ENCODE measurements at regions not wholly inside any gene's neighbourhood (a gene's known extent, or its start where the extent isn't known, plus 50 kb on each side); places are given as distances from the start of the nearest gene placed in this dataset.

GRCh38 chr1:217009376-217009775, 286.1 kb upstream of the ESRRG start:
- no peak for TF ChIP-seq CTCF (IDR thresholded peaks at IDR 0.05)
- no peak for TF ChIP-seq POLR2AphosphoS5 (IDR thresholded peaks at IDR 0.05)
- no peak for TF ChIP-seq POLR2A (IDR thresholded peaks at IDR 0.05; ENCODE audit: low read depth)
- no peak for TF ChIP-seq EP300 (IDR thresholded peaks at IDR 0.05)
- Histone ChIP-seq H3K36me3 (no peaks in the 10 kb centered on the region), H3K4me3 (no peak overlapping the region), H3K9me3 (no peaks in the 10 kb centered on the region), H3K4me1 (peaks cover 0 to 5% (median 0%) of the 10 kb centered on the region in 4 donors), H3K27ac (replicated peaks in 1 of 4) (no peak overlapping the region), H3K27me3 (no peaks in the 10 kb centered on the region)
- WGBS, result 81% methylated on average over 1 of the region's 1 CpG
- DNase-seq (ENCODE audit: extremely low spot score), result no peak
- intact Hi-C loops (cut with DNase I), result no loop called here

- 85% methylated on average over 4 of the region's 4 CpGs for WGBS
- Histone ChIP-seq H3K9me3 (no peaks in the 10 kb centered on the region), H3K4me1 (no peaks in the 10 kb centered on the region), H3K36me3 (no peaks in the 10 kb centered on the region), H3K27ac (replicated peaks in 1 of 4) (no peak overlapping the region), H3K27me3 (no peaks in the 10 kb centered on the region), H3K4me3 (no peak overlapping the region)
- intact Hi-C loops (cut with DNase I), result no loop called here
- TF ChIP-seq POLR2A (IDR thresholded peaks at IDR 0.05; ENCODE audit: low read depth), result no peak
- no peak for TF ChIP-seq CTCF (IDR thresholded peaks at IDR 0.05)
- TF ChIP-seq POLR2AphosphoS5 (IDR thresholded peaks at IDR 0.05), result no peak
- no peak for TF ChIP-seq EP300 (IDR thresholded peaks at IDR 0.05)
- no peak for DNase-seq (ENCODE audit: extremely low spot score)
These were observed 281.7 kb upstream of the ESRRG start for GRCh38 chr1:217004776-217005436.

- no peak overlapping the region for H3K4me3 ChIP-seq
- TF ChIP-seq POLR2A (IDR thresholded peaks at IDR 0.05; ENCODE audit: low read depth) (no peak), EP300 (IDR thresholded peaks at IDR 0.05) (no peak), CTCF (IDR thresholded peaks at IDR 0.05) (no peak), POLR2AphosphoS5 (IDR thresholded peaks at IDR 0.05) (no peak)
- DNase-seq (ENCODE audit: extremely low spot score), result no peak
- H3K9me3 ChIP-seq, result no peaks in the 10 kb centered on the region
- WGBS, result 88% methylated on average over 1 of the region's 1 CpG
- intact Hi-C loops (cut with DNase I), result no loop called here
- H3K27ac ChIP-seq (replicated peaks in 1 of 4), result no peak overlapping the region
- H3K4me1 ChIP-seq, result no peaks in the 10 kb centered on the region
- no peaks in the 10 kb centered on the region for H3K36me3 ChIP-seq
- no peaks in the 10 kb centered on the region for H3K27me3 ChIP-seq
These were observed 280.1 kb upstream of the ESRRG start for GRCh38 chr1:217003355-217003754.

- no peak for DNase-seq (ENCODE audit: extremely low spot score)
- Histone ChIP-seq H3K4me3 (no peak overlapping the region), H3K9me3 (no peaks in the 10 kb centered on the region), H3K27ac (replicated peaks in 1 of 4) (no peak overlapping the region), H3K27me3 (no peaks in the 10 kb centered on the region), H3K36me3 (no peaks in the 10 kb centered on the region), H3K4me1 (no peaks in the 10 kb centered on the region)
- intact Hi-C loops (cut with DNase I), result no loop called here
- no peak for TF ChIP-seq CTCF (IDR thresholded peaks at IDR 0.05)
- TF ChIP-seq POLR2AphosphoS5 (IDR thresholded peaks at IDR 0.05), result no peak
- no peak for TF ChIP-seq POLR2A (IDR thresholded peaks at IDR 0.05; ENCODE audit: low read depth)
- TF ChIP-seq EP300 (IDR thresholded peaks at IDR 0.05), result no peak
- 86% methylated on average over 1 of the region's 1 CpG for WGBS
These were observed 274.6 kb upstream of the ESRRG start for GRCh38 chr1:216997831-216998230.

GRCh38 chr1:216997069-216997468, 273.8 kb upstream of the ESRRG start:
- 51% methylated on average over 3 of the region's 3 CpGs for WGBS
- Histone ChIP-seq H3K9me3 (no peaks in the 10 kb centered on the region), H3K4me1 (no peaks in the 10 kb centered on the region), H3K27me3 (no peaks in the 10 kb centered on the region), H3K36me3 (no peaks in the 10 kb centered on the region), H3K27ac (replicated peaks in 1 of 4) (no peak overlapping the region), H3K4me3 (no peak overlapping the region)
- DNase-seq (ENCODE audit: extremely low spot score), result no peak
- TF ChIP-seq POLR2AphosphoS5 (IDR thresholded peaks at IDR 0.05), result no peak
- intact Hi-C loops (cut with DNase I), result no loop called here
